IMR-90 (cell line): ENCODE measurements at regions not wholly inside any gene's neighbourhood (a gene's known extent, or its start where the extent isn't known, plus 50 kb on each side); places are given as distances from the start of the nearest gene placed in this dataset.

Source experiments
- BHLHE40 ChIP-seq: fragments of 150-350 bp; IDR thresholded peaks from 2 replicates; pipeline ENCODE4 v1.6.1; 2016; ENCODE audit warnings: mild to moderate bottlenecking, low read depth, low read length
- CEBPB ChIP-seq: IDR thresholded peaks from 2 replicates; pipeline ENCODE4 v1.6.1; 2012; ENCODE audit warnings: low read depth, low read length, improper control_type of control experiment
- ELK1 ChIP-seq: fragments of 150-350 bp; IDR thresholded peaks from 2 replicates; pipeline ENCODE4 v1.6.1; 2016; ENCODE audit warnings: low read depth, mild to moderate bottlenecking, low read length, moderate library complexity, borderline replicate concordance
- FOS ChIP-seq: fragments of 150-350 bp; IDR thresholded peaks from 2 replicates; pipeline ENCODE4 v1.6.1; 2016; ENCODE audit warnings: low read depth, low read length
- MAFK ChIP-seq: IDR thresholded peaks from 2 replicates; pipeline ENCODE4 v1.6.1; 2012; ENCODE audit warnings: low read depth, low read length, improper control_type of control experiment
- MAZ ChIP-seq: IDR thresholded peaks from 2 replicates; pipeline ENCODE4 v1.6.1; 2012; ENCODE audit warnings: low read depth, mild to moderate bottlenecking, low read length, improper control_type of control experiment, moderate library complexity, borderline replicate concordance
- MXI1 ChIP-seq: IDR thresholded peaks from 2 replicates; pipeline ENCODE4 v1.6.1; 2012; ENCODE audit warnings: low read depth, mild to moderate bottlenecking, low read length, moderate library complexity, borderline replicate concordance
- POLR2A ChIP-seq: IDR thresholded peaks from 2 replicates; pipeline ENCODE4 v1.6.1; 2012; ENCODE audit warnings: mild to moderate bottlenecking, low read depth, low read length
- RAD21 ChIP-seq: IDR thresholded peaks from 2 replicates; pipeline ENCODE4 v1.6.1; 2012; ENCODE audit warnings: low read length, improper control_type of control experiment
- RCOR1 ChIP-seq: IDR thresholded peaks from 2 replicates; pipeline ENCODE4 v1.6.1; 2012; ENCODE audit warnings: mild to moderate bottlenecking, low read length, improper control_type of control experiment; ENCODE audit not compliant: insufficient replicate concordance
- RFX5 ChIP-seq: IDR thresholded peaks from 2 replicates; pipeline ENCODE4 v1.8.0; 2012; ENCODE audit warnings: low read depth, mild to moderate bottlenecking, low read length, moderate library complexity
- SMC3 ChIP-seq: fragments of 150-350 bp; IDR thresholded peaks from 2 replicates; pipeline ENCODE4 v1.6.1; 2016; ENCODE audit warnings: low read depth, mild to moderate bottlenecking, antibody characterized with exemption, low read length, moderate library complexity
- USF2 ChIP-seq: fragments of 150-350 bp; IDR thresholded peaks from 2 replicates; pipeline ENCODE4 v1.6.1; 2017; ENCODE audit warnings: mild to moderate bottlenecking, antibody characterized with exemption, low read length, low read depth
- TF ChIP-seq, protein P1 (sequence below): conservative IDR thresholded peaks from 2 replicates; pipeline ENCODE4 v1.5.1; 2012; ENCODE audit warnings: mild to moderate bottlenecking, low read depth, low read length, improper control_type of control experiment

- no peak for TF ChIP-seq MXI1
- TF ChIP-seq MAFK: no peak
- TF ChIP-seq, protein P1, sequence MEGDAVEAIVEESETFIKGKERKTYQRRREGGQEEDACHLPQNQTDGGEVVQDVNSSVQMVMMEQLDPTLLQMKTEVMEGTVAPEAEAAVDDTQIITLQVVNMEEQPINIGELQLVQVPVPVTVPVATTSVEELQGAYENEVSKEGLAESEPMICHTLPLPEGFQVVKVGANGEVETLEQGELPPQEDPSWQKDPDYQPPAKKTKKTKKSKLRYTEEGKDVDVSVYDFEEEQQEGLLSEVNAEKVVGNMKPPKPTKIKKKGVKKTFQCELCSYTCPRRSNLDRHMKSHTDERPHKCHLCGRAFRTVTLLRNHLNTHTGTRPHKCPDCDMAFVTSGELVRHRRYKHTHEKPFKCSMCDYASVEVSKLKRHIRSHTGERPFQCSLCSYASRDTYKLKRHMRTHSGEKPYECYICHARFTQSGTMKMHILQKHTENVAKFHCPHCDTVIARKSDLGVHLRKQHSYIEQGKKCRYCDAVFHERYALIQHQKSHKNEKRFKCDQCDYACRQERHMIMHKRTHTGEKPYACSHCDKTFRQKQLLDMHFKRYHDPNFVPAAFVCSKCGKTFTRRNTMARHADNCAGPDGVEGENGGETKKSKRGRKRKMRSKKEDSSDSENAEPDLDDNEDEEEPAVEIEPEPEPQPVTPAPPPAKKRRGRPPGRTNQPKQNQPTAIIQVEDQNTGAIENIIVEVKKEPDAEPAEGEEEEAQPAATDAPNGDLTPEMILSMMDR: no peak
- TF ChIP-seq ELK1: no peak
- TF ChIP-seq POLR2A: no peak
- no peak for TF ChIP-seq FOS
- no peak for TF ChIP-seq MAZ
- TF ChIP-seq RCOR1: no peak
- TF ChIP-seq RAD21: no peak
- no peak for TF ChIP-seq USF2
- no peak for TF ChIP-seq CEBPB
- no peak for TF ChIP-seq RFX5
- TF ChIP-seq BHLHE40: no peak
- TF ChIP-seq SMC3: no peak
Measured at GRCh38 chr5:124662181-124662781, 84.2 kb downstream of the ZNF608 start.
